ENCODE measurements at regions not wholly inside any gene's neighbourhood (a gene's known extent, or its start where the extent isn't known, plus 50 kb on each side); places are given as distances from the start of the nearest gene placed in this dataset.

GRCh38 chr6:11442495-11442894 is 95.1 kb upstream of the TMEM170B start:
- ChIA-PET POLR2A (no interaction called here), CTCF (interaction anchor here (0.6 kb wide), 1 partner anchor 16 kb away, joined by 3 read pairs; no protein-coding TSS in a partner anchor)
- Histone ChIP-seq H3K36me3 (ENCODE audit: control insufficient read depth in 2 of 2, insufficient read depth in 1 of 2, low read length in 2 of 2) (no peaks in the 10 kb centered on the region), H3K4me3 (ENCODE audit: low read depth, low read length) (no peak overlapping the region), H3K27ac (ENCODE audit: extremely low read depth, low read depth, low read length) (no peak overlapping the region), H3K9me3 (ENCODE audit: control insufficient read depth, insufficient read depth, low read depth, low read length) (no peaks in the 10 kb centered on the region), H3K4me1 (ENCODE audit: control insufficient read depth, insufficient read depth, low read length) (no peaks in the 10 kb centered on the region)
- TF ChIP-seq ATF2 (tag by site-specific recombination; IDR thresholded peaks at IDR 0.05; ENCODE audit: low read depth) (no peak), ZNF37A (tag by site-specific recombination; IDR thresholded peaks at IDR 0.05) (no peak), BCL11A (tag by site-specific recombination; IDR thresholded peaks at IDR 0.05; ENCODE audit: low read depth) (no peak), ZNF26 (tag by site-specific recombination; IDR thresholded peaks at IDR 0.05) (no peak), ZNF596 (tag by site-specific recombination; IDR thresholded peaks at IDR 0.05) (no peak), ZNF426 (tag by site-specific recombination; IDR thresholded peaks at IDR 0.05) (no peak), ZNF639 (tag by site-specific recombination; IDR thresholded peaks at IDR 0.05) (no peak), ZNF302 (tag by site-specific recombination; IDR thresholded peaks at IDR 0.05; ENCODE audit: low read depth) (no peak)

- Histone ChIP-seq H3K4me3 (ENCODE audit: low read depth, low read length) (no peak overlapping the region), H3K9me3 (ENCODE audit: control insufficient read depth, insufficient read depth, low read depth, low read length) (no peaks in the 10 kb centered on the region), H3K36me3 (ENCODE audit: control insufficient read depth in 2 of 2, insufficient read depth in 1 of 2, low read length in 2 of 2) (no peaks in the 10 kb centered on the region), H3K27ac (ENCODE audit: extremely low read depth, low read depth, low read length) (no peak overlapping the region), H3K4me1 (ENCODE audit: control insufficient read depth, insufficient read depth, low read length) (peaks cover 6% of the 10 kb centered on the region; the same call in 1 of the 2 replicates)
- POLR2A ChIA-PET = no interaction called here
- CTCF ChIA-PET = no interaction called here
- TF ChIP-seq ZNF404 (tag by site-specific recombination; IDR thresholded peaks at IDR 0.05) (no peak), ATF2 (tag by site-specific recombination; IDR thresholded peaks at IDR 0.05; ENCODE audit: low read depth) (peak; percentile 82)
Observed at GRCh38 chr6:11439876-11440275, 97.7 kb upstream of the TMEM170B start.

GRCh38 chr6:11439017-11439420 is 98.5 kb upstream of the TMEM170B start:
- H3K4me3 ChIP-seq (ENCODE audit: low read depth, low read length) = no peak overlapping the region
- no peaks in the 10 kb centered on the region for H3K9me3 ChIP-seq (ENCODE audit: control insufficient read depth, insufficient read depth, low read depth, low read length)
- H3K27ac ChIP-seq (ENCODE audit: extremely low read depth, low read depth, low read length) = no peak overlapping the region
- H3K36me3 ChIP-seq (ENCODE audit: control insufficient read depth in 2 of 2, insufficient read depth in 1 of 2, low read length in 2 of 2) = no peaks in the 10 kb centered on the region
- ChIA-PET CTCF (interaction anchor here (1.4 kb wide), 1 partner anchor 294 kb away, joined by 4 read pairs; no protein-coding TSS in a partner anchor), POLR2A (no interaction called here)
- H3K4me1 ChIP-seq (ENCODE audit: control insufficient read depth, insufficient read depth, low read length) = peaks cover 13% of the 10 kb centered on the region
- no peak for TF ChIP-seq ZNF174 (tag by site-specific recombination; IDR thresholded peaks at IDR 0.05)
- TF ChIP-seq ZNF146 (tag by site-specific recombination; IDR thresholded peaks at IDR 0.05) = no peak
- TF ChIP-seq REPIN1 (tag by site-specific recombination; IDR thresholded peaks at IDR 0.05; ENCODE audit: low read depth) = no peak
- TF ChIP-seq ZBTB20 (tag by site-specific recombination; IDR thresholded peaks at IDR 0.05) = no peak
